Endothelial cell of umbilical vein (primary cell): ENCODE measurements at regions not wholly inside any gene's neighbourhood (a gene's known extent, or its start where the extent isn't known, plus 50 kb on each side); places are given as distances from the start of the nearest gene placed in this dataset.

Experiments used
- BruUV-seq: library from RNA; stranded (reverse); fragments of 400-500 nt; replicated peaks from 2 replicates; lab custom pipeline; 2021; lab: Mats Ljungman, UMichigan
- CTCF ChIA-PET: fragments of 300-600, 350-600 bp; sonication (Branson Sonifier 250); formaldehyde crosslinking; loops from one replicate; lab custom pipeline; 2021; ENCODE audit warnings: antibody characterized with exemption, inconsistent platforms; lab: Charles Lee
- POLR2A ChIA-PET: fragments of 300-600, 350-600 bp; sonication (Branson Sonifier 250); formaldehyde crosslinking; loops from one replicate; lab custom pipeline; 2021; ENCODE audit warnings: antibody characterized with exemption, inconsistent platforms; lab: Charles Lee
- DNase-seq: peaks from one replicate; pipeline ENCODE4 v3.0.0-alpha.2; 2011; ENCODE audit warnings: low read depth, low spot score
- FAIRE-seq: peaks from 2 replicates; lab custom pipeline; 2011; peaks lifted over from hg19 to GRCh38; lab: Jason Lieb, UNC
- H2AFZ ChIP-seq: 2 replicates; pipeline ENCODE4 v1.6.0; 2012; ENCODE audit warnings: low read depth, low read length, control low read depth, inconsistent platforms
- H3K27ac ChIP-seq: 2 replicates; pipeline ENCODE4 v1.5.1; 2011; ENCODE audit warnings: low read depth, mild to moderate bottlenecking, control low read depth, low read length, moderate library complexity; ENCODE audit not compliant: insufficient read depth
- H3K27me3 ChIP-seq, 2 experiments: 2 replicates each; pipeline versions ENCODE4 v1.6.0 to v1.6.1; 2011; ENCODE audit warnings: low read length in 2 of 2, mixed read lengths in 1 of 2; ENCODE audit not compliant: control insufficient read depth in 2 of 2, insufficient read depth in 2 of 2
- H3K36me3 ChIP-seq, 2 experiments: 2 replicates in 1 of 2; 3 replicates in 1 of 2; pipeline ENCODE4 v1.5.1; 2011; ENCODE audit warnings: low read length in 2 of 2, mild to moderate bottlenecking in 1 of 2, moderate library complexity in 1 of 2; ENCODE audit not compliant: control insufficient read depth in 2 of 2, insufficient read depth in 2 of 2; ENCODE audit errors: extremely low read depth in 1 of 2
- H3K4me1 ChIP-seq: 3 replicates; pipeline ENCODE4 v1.5.1; 2011; ENCODE audit warnings: mild to moderate bottlenecking, low read length; ENCODE audit not compliant: control insufficient read depth, insufficient read depth; ENCODE audit errors: extremely low read depth
- H3K4me2 ChIP-seq: 2 replicates; pipeline ENCODE4 v1.6.1; 2011; ENCODE audit warnings: low read length, control low read depth, mixed read lengths; ENCODE audit not compliant: insufficient read depth
- H3K4me3 ChIP-seq, 3 experiments: fragments of 200-600 bp in 1 of 3; sonication (generic), shearing (Covaris generic) in 1 of 3; replicated peaks in 1 of 3; 2 replicates each; pipeline ENCODE4 v1.5.1; 2011 to 2016; ENCODE audit warnings: control low read depth in 3 of 3, low read length in 3 of 3, mild to moderate bottlenecking in 2 of 3, inconsistent platforms in 1 of 3, low read depth in 1 of 3, moderate library complexity in 1 of 3; ENCODE audit not compliant: insufficient read depth in 1 of 3
- H3K79me2 ChIP-seq: 2 replicates; pipeline ENCODE4 v1.6.0; 2012; ENCODE audit warnings: low read length, inconsistent platforms; ENCODE audit not compliant: control insufficient read depth, insufficient read depth
- H3K9ac ChIP-seq: replicated peaks from 2 replicates; pipeline ENCODE3; 2011; ENCODE audit warnings: low read length, control low read depth; ENCODE audit not compliant: insufficient read depth; ENCODE audit errors: extremely low read depth
- H3K9me1 ChIP-seq: replicated peaks from 3 replicates; pipeline ENCODE4 v1.6.0; 2011; ENCODE audit warnings: mild to moderate bottlenecking, low read length; ENCODE audit not compliant: control insufficient read depth, insufficient read depth; ENCODE audit errors: extremely low read depth
- H3K9me3 ChIP-seq: replicated peaks from 2 replicates; pipeline ENCODE4 v1.5.1; 2012; ENCODE audit warnings: low read length, inconsistent platforms; ENCODE audit not compliant: control insufficient read depth, insufficient read depth
- H4K20me1 ChIP-seq: replicated peaks from 2 replicates; pipeline ENCODE3; 2011; ENCODE audit warnings: mild to moderate bottlenecking, low read length; ENCODE audit not compliant: control insufficient read depth, insufficient read depth; ENCODE audit errors: extremely low read depth
- EZH2 ChIP-seq: IDR thresholded peaks from 2 replicates; pipeline ENCODE4 v1.6.1; 2012; ENCODE audit warnings: borderline replicate concordance, low read depth, mild to moderate bottlenecking, moderate library complexity, low read length, inconsistent platforms; ENCODE audit not compliant: severe bottlenecking
- FOS ChIP-seq: IDR thresholded peaks from 2 replicates; pipeline ENCODE4 v1.6.1; 2011; ENCODE audit warnings: mild to moderate bottlenecking, low read length, moderate library complexity, borderline replicate concordance; ENCODE audit not compliant: insufficient read depth
- GATA2 ChIP-seq: IDR thresholded peaks from 2 replicates; pipeline ENCODE4 v1.7.0; 2011; ENCODE audit warnings: low read depth, mild to moderate bottlenecking, moderate library complexity, mixed read lengths, low read length; ENCODE audit not compliant: insufficient read length, insufficient read depth
- JUN ChIP-seq: IDR thresholded peaks from 2 replicates; pipeline ENCODE4 v1.6.1; 2011; ENCODE audit warnings: borderline replicate concordance, low read depth; ENCODE audit not compliant: insufficient read length, insufficient read depth
- MYC ChIP-seq: IDR thresholded peaks from one replicate; pipeline ENCODE4 v1.6.1; 2011; ENCODE audit warnings: mild to moderate bottlenecking, low read depth, low read length
- POLR2A ChIP-seq: IDR thresholded peaks from 2 replicates; pipeline ENCODE4 v1.6.1; 2012; ENCODE audit warnings: low read depth, mild to moderate bottlenecking, control low read depth, low read length
- POLR2AphosphoS5 ChIP-seq: IDR thresholded peaks from 2 replicates; pipeline ENCODE4 v1.6.1; 2012; ENCODE audit warnings: low read depth, mild to moderate bottlenecking, control low read depth, low read length, moderate library complexity; ENCODE audit not compliant: insufficient read depth
- dilution Hi-C: fragments of 300-500 bp; cut with MboI; formaldehyde crosslinking; loops from one replicate; pipeline ENCODE4 v1.15.0; 2019; ENCODE audit warnings: low sequenced_read_pairs; ENCODE audit not compliant: extremely low pct_ligation_motif_present
- intact Hi-C: fragments of 100-400 bp; cut with micrococcal nuclease; formaldehyde crosslinking; loops from one replicate; pipeline ENCODE4 v1.10.0; 2022
- TF ChIP-seq, protein P1 (sequence below), 2 donors: IDR thresholded peaks; 1 replicate in 1 of 2; 2 replicates in 1 of 2; pipeline ENCODE4 v1.5.1; 2011; ENCODE audit warnings: low read length in 2 of 2, mild to moderate bottlenecking in 2 of 2, moderate library complexity in 2 of 2, control low read depth in 1 of 2, inconsistent platforms in 1 of 2, low read depth in 1 of 2; ENCODE audit not compliant: insufficient read depth in 1 of 2; ENCODE audit errors: extremely low read depth in 1 of 2
- TF ChIP-seq, protein P2 (sequence below): IDR thresholded peaks from 2 replicates; pipeline ENCODE4 v1.6.1; 2011; ENCODE audit not compliant: insufficient read depth, insufficient read length

DNA sequence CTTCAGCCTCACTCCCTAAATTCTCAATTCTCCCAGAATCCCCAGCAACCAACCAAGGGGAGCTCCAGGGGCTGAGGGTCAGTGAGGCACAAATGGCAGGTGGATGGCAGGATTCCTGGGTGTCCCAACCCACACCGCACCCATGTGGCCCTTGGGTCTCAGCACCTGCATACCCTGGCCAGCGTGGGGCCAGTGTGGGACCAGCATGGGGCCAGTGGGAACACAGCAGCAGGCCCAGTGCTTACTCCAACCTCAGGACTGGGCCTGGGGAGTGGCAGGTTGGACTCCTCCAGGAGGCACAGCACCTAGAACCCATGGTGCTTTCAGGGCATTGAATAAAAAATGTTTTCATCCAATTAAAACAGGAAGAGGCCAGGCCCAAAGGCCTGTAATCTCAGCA lies 202.0 kb downstream of the TSHZ3 start:
- Histone ChIP-seq H3K9ac (no peak overlapping the region), H3K4me2 (no peak overlapping the region), H3K4me3 (no peak overlapping the region), H3K79me2 (no peaks in the 10 kb centered on the region), H3K27ac (no peak overlapping the region), H3K27me3 (no peaks in the 10 kb centered on the region), H3K9me3 (peaks cover 1% of the 10 kb centered on the region), H4K20me1 (no peaks in the 10 kb centered on the region), H3K9me1 (no peaks in the 10 kb centered on the region), H3K36me3 (no peaks in the 10 kb centered on the region), H2AFZ (no peak overlapping the region), H3K4me1 (no peaks in the 10 kb centered on the region)
- POLR2A ChIA-PET: no interaction called here
- FAIRE-seq: no peak
- DNase-seq: no peak
- intact Hi-C loops (no loop called here), dilution Hi-C loops (no loop called here)
- TF ChIP-seq GATA2: no peak
- TF ChIP-seq POLR2AphosphoS5: no peak
- TF ChIP-seq, protein P1, sequence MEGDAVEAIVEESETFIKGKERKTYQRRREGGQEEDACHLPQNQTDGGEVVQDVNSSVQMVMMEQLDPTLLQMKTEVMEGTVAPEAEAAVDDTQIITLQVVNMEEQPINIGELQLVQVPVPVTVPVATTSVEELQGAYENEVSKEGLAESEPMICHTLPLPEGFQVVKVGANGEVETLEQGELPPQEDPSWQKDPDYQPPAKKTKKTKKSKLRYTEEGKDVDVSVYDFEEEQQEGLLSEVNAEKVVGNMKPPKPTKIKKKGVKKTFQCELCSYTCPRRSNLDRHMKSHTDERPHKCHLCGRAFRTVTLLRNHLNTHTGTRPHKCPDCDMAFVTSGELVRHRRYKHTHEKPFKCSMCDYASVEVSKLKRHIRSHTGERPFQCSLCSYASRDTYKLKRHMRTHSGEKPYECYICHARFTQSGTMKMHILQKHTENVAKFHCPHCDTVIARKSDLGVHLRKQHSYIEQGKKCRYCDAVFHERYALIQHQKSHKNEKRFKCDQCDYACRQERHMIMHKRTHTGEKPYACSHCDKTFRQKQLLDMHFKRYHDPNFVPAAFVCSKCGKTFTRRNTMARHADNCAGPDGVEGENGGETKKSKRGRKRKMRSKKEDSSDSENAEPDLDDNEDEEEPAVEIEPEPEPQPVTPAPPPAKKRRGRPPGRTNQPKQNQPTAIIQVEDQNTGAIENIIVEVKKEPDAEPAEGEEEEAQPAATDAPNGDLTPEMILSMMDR (IDR thresholded peaks at IDR 0.05; ENCODE audit: extremely low read depth in 1 of 2, insufficient read depth in 1 of 2, low read depth in 1 of 2, low read length in 2 of 2): no peak
- TF ChIP-seq, protein P2, sequence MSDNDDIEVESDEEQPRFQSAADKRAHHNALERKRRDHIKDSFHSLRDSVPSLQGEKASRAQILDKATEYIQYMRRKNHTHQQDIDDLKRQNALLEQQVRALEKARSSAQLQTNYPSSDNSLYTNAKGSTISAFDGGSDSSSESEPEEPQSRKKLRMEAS: no peak
- no peak for TF ChIP-seq POLR2A
- TF ChIP-seq EZH2: no peak
- no peak for TF ChIP-seq FOS
- no peak for TF ChIP-seq MYC
- no peak for TF ChIP-seq JUN
- BruUV-seq: no TSS peak
- CTCF ChIA-PET: no interaction called here
